ENCODE measurements at regions not wholly inside any gene's neighbourhood (a gene's known extent, or its start where the extent isn't known, plus 50 kb on each side); places are given as distances from the start of the nearest gene placed in this dataset.

GRCh38 chr12:89949457-89950195 lies 241.0 kb upstream of the ATP2B1 start:
- in situ Hi-C loops (cut with HindIII; ENCODE audit: low pct_unique_long_range_greater_than_20kb, low sequenced_read_pairs) = no loop called here
- peak; percentile 45 for DNase-seq (ENCODE audit: low read depth, low spot score)

DNA sequence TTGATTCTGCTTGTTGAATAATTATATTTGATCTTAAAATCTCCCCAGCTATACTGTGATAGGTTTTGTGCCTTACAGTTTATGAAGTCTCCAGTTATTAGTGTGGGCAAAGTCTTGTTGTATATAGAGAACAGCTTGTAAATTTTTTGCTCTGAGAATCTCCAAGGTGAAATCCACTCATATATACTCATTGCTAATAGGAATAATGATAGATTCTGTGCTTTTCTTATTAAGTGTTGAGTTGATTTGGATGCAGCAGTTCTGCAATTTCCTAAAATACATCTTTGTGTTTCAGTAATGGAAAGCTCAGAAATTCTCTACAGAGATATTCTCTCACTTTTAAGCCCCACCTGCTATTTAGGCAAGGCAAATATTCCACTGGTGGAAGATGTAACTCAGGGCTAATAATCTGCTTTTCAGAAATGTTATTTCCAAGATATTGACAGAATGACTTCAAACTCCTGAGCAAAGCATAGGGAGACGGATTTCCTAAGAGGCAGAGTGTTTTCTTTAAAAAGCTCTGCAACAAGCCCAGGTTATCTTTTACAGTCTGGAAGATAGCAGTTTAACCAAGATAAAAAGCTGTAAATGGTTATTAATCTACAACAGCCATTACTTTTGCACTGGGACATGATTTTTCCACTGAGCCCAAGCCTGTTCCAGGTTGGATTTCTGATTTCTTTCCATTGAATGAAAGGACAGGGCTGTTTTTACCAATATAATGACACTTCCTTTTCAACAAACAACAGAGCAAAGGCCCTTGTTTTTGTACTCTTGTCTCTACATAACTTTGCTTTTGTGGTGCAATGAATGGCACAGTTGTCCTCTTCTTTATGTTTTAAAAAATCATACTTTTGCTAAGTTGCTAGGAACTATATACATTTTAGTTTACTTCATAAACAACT lies 239.9 kb upstream of the ATP2B1 start:
- in situ Hi-C loops (cut with HindIII; ENCODE audit: low pct_unique_long_range_greater_than_20kb, low sequenced_read_pairs) = no loop called here
- DNase-seq (ENCODE audit: low read depth, low spot score) = no peak

GRCh38 chr12:89947437-89948270 lies 239.0 kb upstream of the ATP2B1 start:
- in situ Hi-C loops (cut with HindIII; ENCODE audit: low pct_unique_long_range_greater_than_20kb, low sequenced_read_pairs) = no loop called here
- no peak for DNase-seq (ENCODE audit: low read depth, low spot score)

- in situ Hi-C loops (cut with HindIII; ENCODE audit: low pct_unique_long_range_greater_than_20kb, low sequenced_read_pairs) = no loop called here
- no peak for DNase-seq (ENCODE audit: low read depth, low spot score)
Measured at GRCh38 chr12:89946518-89947135, 238.0 kb upstream of the ATP2B1 start.

GRCh38 chr12:89945123-89945522 lies 236.5 kb upstream of the ATP2B1 start:
- in situ Hi-C loops (cut with HindIII; ENCODE audit: low pct_unique_long_range_greater_than_20kb, low sequenced_read_pairs) = no loop called here
- DNase-seq (ENCODE audit: low read depth, low spot score) = no peak

GRCh38 chr12:89943463-89943862 lies 234.8 kb upstream of the ATP2B1 start:
- DNase-seq (ENCODE audit: low read depth, low spot score) = peak; percentile 19
- in situ Hi-C loops (cut with HindIII; ENCODE audit: low pct_unique_long_range_greater_than_20kb, low sequenced_read_pairs) = no loop called here

GRCh38 chr12:89941436-89941835 lies 232.8 kb upstream of the ATP2B1 start:
- DNase-seq (ENCODE audit: low read depth, low spot score) = no peak
- in situ Hi-C loops (cut with HindIII; ENCODE audit: low pct_unique_long_range_greater_than_20kb, low sequenced_read_pairs) = no loop called here

DNA sequence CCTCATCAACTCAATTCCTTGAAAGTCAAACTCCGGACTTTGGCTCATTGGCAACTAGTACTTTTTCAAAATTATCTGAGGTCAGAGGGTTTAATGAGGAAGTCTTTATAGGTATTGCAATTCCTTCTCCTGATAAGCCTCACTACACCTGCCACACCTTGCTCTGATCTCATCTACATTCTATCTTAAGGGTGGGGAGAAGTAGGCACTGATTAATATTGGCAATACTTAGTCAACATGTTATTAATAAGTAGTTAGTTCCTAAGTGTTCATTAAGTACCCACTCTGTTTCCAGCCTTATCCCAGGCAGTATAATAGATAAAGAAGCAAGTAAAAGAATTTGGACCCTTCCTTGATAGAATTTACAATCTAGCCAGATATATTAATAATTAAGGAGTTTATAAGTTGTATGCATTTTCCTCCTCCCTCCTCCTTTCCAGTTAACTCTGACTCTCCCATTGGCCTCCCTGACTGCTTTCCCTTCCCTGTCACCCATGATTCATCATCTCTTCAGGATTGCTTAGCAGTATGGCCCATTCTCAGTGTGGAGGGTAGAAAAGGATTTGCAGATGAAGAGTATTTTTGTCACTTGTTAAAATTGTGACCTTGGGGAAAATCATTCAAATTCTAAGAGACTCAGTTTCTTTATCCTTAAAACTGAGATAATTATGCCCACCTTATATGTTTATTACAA lies 231.0 kb upstream of the ATP2B1 start:
- in situ Hi-C loops (cut with HindIII; ENCODE audit: low pct_unique_long_range_greater_than_20kb, low sequenced_read_pairs) = no loop called here
- no peak for DNase-seq (ENCODE audit: low read depth, low spot score)

DNA sequence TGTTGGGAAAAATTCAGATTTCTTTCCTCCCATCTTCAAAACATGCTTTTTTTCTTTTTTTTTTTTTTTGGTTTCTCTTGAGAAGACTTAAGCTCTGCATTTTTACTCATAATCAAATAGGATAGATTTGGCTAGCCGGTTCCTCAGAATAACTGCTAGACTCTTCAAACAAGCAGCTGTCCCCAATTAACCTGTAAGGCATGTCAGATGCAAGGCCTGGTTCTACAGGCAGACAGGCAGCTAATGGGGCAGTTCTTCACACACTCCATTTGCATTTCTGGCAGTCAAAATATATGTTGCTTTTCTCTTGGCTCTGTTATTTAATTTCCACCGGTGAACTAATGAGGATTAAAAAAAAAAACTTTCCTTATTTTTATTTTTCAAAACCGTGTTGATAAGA lies 228.0 kb upstream of the ATP2B1 start:
- in situ Hi-C loops (cut with HindIII; ENCODE audit: low pct_unique_long_range_greater_than_20kb, low sequenced_read_pairs) = no loop called here
- DNase-seq (ENCODE audit: low read depth, low spot score) = no peak

- no peak for DNase-seq (ENCODE audit: low read depth, low spot score)
- in situ Hi-C loops (cut with HindIII; ENCODE audit: low pct_unique_long_range_greater_than_20kb, low sequenced_read_pairs) = no loop called here
Measured at GRCh38 chr12:89935850-89936249, 227.2 kb upstream of the ATP2B1 start.

DNA sequence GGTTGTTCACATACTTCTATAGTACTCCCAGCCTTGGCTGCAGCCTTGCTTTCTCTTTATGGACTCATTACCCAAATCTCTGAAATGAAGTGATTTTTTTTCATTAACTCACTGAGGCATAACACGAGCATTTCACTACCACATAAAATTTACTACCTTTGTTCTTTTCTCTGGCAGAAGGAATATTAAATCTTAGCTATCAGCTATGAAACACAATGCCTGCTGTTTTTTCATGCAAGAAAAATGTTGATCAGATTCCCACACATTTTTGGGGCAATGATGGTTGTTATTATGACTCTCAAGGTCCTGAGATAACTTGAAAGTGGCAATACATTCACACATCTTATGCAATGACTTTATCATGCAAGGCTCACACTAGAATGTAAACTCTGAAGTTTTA lies 225.3 kb upstream of the ATP2B1 start:
- DNase-seq (ENCODE audit: low read depth, low spot score) = no peak
- in situ Hi-C loops (cut with HindIII; ENCODE audit: low pct_unique_long_range_greater_than_20kb, low sequenced_read_pairs) = no loop called here

DNA sequence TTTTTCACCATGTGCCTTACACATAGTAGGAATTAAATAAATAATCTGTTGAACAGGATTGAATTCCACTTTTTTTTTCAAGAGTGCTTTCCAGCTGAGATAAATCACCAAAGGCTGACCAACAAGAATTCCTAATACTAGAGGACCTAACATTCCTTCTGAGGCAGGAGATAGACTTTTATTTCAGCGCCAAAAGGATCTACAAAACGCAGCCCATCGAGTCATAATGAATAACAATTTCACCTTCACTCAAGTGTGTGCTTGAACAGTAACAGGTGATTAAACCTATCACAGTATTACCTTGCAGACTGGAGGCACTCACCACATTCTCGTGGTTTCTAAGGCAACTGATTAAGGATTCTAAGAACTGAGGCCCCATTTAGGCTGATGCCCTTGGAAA lies 224.3 kb upstream of the ATP2B1 start:
- DNase-seq (ENCODE audit: low read depth, low spot score) = no peak
- in situ Hi-C loops (cut with HindIII; ENCODE audit: low pct_unique_long_range_greater_than_20kb, low sequenced_read_pairs) = no loop called here

GRCh38 chr12:89928467-89928866 lies 219.8 kb upstream of the ATP2B1 start:
- DNase-seq (ENCODE audit: low read depth, low spot score) = no peak
- in situ Hi-C loops (cut with HindIII; ENCODE audit: low pct_unique_long_range_greater_than_20kb, low sequenced_read_pairs) = no loop called here

DNA sequence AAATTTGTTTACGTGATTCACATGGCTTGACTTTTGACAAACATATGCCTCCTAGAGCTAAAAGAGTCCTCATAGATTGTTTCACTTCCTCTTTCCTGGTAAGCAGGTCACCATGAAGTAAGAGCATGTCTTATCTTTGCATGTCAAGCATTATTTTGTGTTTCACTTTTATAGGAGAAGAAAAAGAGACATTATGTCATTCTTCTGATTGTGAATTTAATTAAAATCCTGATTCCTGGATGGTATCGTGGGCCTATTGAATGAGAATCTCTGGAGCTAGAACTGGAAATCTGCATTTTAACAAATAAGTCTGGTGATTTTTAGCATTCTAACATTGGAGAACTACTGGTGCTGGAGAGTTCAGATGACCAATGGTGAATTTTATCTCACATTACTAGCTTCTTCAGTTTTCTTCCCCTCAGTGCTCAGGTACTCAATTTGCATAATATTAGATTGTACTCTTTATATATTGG lies 218.6 kb upstream of the ATP2B1 start:
- in situ Hi-C loops (cut with HindIII; ENCODE audit: low pct_unique_long_range_greater_than_20kb, low sequenced_read_pairs) = no loop called here
- no peak for DNase-seq (ENCODE audit: low read depth, low spot score)

GRCh38 chr12:89924191-89924590 lies 215.6 kb upstream of the ATP2B1 start:
- no peak for DNase-seq (ENCODE audit: low read depth, low spot score)
- in situ Hi-C loops (cut with HindIII; ENCODE audit: low pct_unique_long_range_greater_than_20kb, low sequenced_read_pairs) = no loop called here

GRCh38 chr12:89923091-89923490 lies 214.5 kb upstream of the ATP2B1 start:
- no peak for DNase-seq (ENCODE audit: low read depth, low spot score)
- in situ Hi-C loops (cut with HindIII; ENCODE audit: low pct_unique_long_range_greater_than_20kb, low sequenced_read_pairs) = no loop called here

- peak; percentile 14 for DNase-seq (ENCODE audit: low read depth, low spot score)
- in situ Hi-C loops (cut with HindIII; ENCODE audit: low pct_unique_long_range_greater_than_20kb, low sequenced_read_pairs) = no loop called here
Measured at GRCh38 chr12:89920866-89921265, 212.2 kb upstream of the ATP2B1 start.
